GM19372 (cell line): ENCODE measurements at regions not wholly inside any gene's neighbourhood (a gene's known extent, or its start where the extent isn't known, plus 50 kb on each side); places are given as distances from the start of the nearest gene placed in this dataset.

ENCODE experiments used
- ATAC-seq: cut with Tn5 transposase; IDR thresholded peaks from one replicate; pipeline ENCODE4 v1.9.1; 2021; ENCODE audit warnings: mild to moderate bottlenecking, low read depth, moderate library complexity; ENCODE audit not compliant: unreplicated experiment

GRCh38 chr3:177469216-177469615, 271.9 kb upstream of the TBL1XR1 start:
- ATAC-seq, result no peak

DNA sequence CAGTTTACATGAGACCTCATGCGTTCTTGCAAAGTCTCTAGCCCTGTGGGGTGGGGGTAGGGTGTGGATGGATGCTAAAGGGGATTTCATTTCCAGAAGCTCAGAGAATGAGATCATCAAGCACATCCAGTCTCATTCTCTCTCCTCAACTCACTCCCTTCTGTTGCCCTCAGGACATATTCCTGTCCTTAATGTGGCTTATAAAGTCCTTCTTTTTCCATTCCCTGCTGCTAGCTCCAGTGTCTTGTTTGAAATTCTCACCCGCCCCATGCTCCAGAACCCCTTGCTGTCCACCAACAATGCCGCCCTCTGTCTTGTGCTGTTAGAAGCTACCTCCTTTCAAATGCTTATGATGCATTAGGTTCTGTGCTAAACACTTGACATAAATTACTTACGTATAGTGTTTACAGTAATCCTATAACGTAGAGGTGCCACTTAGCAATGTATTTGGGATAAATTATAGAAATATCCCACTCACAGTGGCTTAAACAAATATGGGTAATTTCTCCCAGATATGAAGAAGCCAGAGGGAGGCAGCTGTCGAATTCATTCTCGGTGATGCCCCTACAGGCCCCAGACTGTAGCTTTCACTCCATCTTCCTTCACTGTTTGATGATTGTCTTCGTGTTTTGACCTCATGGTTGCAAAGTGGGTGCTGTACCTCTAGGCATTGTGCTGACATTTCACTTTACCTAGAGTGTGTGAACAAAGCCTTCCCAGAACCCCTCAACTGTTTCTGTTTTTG, 273.1 kb upstream of the TBL1XR1 start:
- no peak for ATAC-seq

GRCh38 chr3:177471733-177472480, 274.6 kb upstream of the TBL1XR1 start:
- no peak for ATAC-seq

DNA sequence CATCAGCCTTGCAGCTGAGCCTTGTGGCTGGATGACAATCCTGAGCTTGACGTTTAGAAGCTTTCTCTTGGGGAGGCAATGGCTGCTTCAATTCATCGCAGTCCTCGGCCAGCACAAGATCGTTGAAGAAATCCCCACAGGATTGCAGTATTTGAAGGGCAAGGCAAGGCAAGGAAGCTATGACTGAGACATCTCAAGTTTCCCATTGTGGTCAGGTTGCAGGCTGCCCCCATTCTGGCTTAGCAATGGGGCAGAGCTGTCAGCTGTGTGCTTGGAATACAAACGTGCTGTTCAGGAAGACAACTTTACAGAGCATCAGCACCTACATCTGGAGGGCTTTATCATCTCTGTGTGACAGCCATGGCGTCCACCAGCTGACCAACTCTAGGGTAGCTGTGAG, 275.9 kb upstream of the TBL1XR1 start:
- no peak for ATAC-seq

DNA sequence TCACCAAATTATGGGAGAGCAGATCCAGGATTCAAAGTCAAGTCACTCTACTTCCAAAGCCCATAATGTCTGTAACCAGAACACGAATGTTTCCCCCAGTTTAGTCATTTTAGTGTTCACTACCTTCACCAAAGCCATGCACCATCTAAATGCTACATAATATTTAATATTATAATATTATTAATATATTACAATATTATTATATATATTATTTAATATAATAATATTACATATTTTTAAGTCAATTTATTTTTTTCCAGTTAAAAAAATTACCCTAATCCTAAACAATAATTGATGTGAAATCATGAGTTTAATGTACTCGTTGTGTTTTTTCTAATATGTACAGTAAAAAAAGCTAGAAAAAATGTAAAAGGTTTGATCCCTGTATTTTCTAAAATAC, 276.6 kb upstream of the TBL1XR1 start:
- no peak for ATAC-seq

DNA sequence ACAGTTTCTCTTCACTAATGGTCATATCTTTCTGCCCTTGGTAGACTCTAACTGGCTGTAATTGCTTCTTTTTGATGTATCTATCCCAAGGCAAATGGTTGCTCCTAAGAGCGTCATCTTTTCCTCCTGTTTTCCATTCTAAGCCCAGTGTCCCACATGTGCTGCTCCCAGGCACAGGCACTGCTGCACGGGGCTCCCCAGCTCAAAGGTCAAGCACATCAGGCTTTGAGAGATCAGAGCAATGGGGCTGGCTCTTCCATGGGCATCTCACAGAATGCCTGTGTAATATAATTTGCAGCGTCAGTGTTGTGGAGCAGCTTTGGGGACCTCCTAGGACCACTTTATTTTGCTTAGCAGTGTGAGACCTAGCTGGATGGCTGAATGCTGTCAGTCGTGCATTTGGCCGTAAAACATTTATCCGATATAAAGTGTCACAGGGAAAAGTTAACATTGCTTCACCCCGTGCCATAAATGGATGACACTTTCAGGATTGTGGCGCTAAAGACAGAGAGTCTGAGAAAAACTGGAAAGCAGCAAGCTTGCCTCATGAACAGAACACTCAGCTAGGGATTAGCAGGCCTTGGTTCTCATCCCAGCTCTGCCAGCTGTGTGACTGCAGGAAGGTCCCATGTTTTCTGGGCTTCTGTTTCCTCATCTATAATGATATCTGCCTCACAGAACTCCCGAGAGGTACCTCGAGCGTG, 277.5 kb upstream of the TBL1XR1 start:
- ATAC-seq, result no peak

- no peak for ATAC-seq
Measured at GRCh38 chr3:177475356-177475665, 278.0 kb upstream of the TBL1XR1 start.

DNA sequence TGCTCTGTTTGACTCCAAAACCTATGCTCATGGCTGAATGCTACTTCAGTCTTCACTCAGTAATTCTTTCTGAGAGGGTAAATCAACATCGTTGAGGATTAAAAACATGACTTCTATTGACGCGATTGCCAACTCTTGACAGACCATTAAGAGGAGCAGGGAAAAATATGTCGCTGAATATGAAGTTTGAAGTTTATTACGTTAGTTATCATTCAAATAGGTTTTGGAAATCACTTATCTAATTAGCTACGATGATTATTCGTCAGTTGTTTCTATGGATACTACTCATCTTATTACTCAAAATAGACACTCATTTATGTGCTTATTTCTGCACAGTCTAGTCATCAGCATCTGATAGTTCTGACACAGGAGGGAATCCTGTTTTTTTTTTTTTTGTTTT, 279.2 kb upstream of the TBL1XR1 start:
- no peak for ATAC-seq

DNA sequence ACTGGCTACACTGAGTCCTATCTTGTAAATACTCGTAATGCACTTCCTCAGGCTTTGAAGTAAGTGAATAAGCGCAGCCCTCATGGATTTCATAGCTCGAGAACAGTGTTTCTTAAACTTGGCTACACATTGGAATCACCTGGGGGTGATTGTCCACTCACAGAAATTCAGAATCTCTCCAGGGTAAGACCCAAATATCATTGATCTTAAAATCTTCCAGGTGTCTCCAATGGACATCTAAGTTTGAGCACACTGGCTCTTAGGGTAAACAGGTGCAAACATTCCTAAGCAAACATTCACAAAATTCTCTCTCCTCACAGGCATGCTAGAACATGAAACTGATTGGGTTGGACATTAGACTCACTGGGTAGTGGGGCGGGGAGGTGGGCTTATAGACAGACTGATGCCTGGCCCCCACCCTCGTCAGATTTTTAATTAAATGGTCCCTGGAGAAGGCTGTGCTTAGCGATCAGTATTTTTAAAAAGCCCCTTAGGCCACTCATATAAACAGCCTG, 279.7 kb upstream of the TBL1XR1 start:
- ATAC-seq, result no peak

- no peak for ATAC-seq
Measured at GRCh38 chr3:177478170-177478867, 281.0 kb upstream of the TBL1XR1 start.

GRCh38 chr3:177479630-177480029, 282.3 kb upstream of the TBL1XR1 start:
- no peak for ATAC-seq

DNA sequence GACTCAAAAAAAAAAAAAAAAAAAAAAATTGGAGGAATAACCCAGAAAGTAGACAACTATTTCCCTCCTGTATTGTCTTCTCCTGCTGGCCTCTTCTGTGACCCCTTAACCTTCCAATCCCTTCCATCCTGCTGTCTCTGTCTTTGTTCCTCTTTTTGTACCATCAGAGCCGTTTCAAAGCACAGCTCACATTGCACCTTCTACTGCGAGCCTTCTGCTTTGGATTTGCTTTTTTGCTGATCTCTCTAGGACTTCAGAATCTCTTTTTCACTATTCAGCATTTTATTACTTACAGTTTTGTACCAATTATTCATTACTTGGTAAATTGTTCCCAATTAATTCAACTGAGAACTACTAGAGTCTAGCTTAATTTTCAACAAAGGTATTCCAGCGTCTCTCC, 284.0 kb upstream of the TBL1XR1 start:
- ATAC-seq, result no peak

- no peak for ATAC-seq
Measured at GRCh38 chr3:177482048-177482691, 284.9 kb upstream of the TBL1XR1 start.

DNA sequence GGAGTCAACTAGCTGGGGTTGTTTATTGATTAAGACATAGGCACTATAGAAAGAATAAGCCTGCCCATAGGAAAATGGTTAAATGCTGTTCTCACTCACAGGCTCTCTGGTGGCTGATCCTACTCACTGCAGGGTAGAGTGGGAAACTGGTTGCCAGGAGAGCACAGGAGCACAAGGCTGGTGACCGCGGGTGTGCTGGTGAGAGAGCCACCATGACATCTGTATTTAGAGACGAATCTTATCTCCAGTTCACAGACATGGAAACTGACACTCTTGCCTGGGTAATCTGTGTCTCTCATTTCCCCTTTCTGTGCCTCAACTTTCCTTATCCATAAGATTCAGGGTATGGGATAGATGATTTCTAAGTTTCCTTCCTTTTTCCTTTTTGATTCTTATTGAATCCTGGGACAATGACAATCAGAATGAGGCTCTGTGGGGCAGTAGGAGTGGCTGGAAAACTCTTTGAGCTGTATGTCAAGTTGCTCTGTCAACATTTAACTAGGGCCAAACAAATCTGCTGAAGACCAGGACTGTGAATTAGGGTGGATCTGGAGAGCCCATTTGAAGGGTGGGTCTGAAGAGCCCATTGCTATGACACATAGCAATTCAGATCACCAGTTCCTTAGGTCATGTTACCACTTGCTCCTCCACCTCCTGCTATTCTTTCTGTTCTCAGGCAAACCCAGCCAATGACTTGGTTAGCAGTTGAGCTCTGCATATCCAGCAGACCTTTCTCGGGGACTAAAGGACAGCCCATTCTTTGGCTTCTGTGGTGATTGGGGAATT, 286.1 kb upstream of the TBL1XR1 start:
- no peak for ATAC-seq

DNA sequence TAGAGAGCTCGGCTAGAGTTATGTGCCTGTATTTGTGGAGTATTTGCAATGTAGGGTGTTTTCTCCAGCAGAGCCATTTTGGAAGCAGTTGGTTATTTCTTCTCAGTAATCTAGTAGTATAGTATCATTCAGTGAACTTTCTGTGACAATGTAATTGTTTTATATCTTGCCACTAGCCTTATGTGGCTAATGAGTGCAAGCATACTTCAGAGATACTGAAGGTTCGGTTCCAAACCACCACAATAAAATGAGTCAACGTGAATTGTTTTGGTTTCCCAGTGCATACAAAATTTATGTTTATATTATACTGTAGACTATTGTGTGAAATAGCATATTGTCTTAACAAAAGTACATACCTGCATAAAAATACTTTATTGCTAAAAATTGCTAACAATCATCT, 286.9 kb upstream of the TBL1XR1 start:
- no peak for ATAC-seq

- ATAC-seq, result no peak
Measured at GRCh38 chr3:177484926-177485325, 287.6 kb upstream of the TBL1XR1 start.

DNA sequence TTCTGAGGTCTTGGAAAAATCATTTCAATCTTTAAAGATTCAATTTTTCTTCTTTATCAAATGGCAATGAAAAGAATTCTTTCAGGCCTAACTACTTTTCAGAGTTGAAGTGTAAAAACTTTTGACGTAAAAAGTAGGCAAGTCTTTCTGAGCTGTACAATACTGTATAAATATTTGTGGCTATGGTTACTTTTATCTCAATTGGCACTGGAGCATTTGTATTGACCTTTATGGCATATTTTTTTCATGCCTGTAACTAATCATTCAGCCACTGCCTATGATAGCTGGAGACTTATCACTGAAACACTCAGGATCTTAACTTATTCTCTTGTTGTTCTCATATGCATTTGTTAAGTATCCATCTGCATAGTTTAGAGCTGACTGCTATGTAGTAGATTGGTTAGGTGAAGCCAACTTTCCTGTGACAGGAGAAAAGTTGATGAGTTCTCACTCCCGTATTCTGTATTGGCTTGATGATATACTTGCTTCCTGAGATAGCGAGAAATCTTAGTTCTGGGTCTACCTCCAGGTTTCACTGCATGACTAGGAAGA, 290.4 kb upstream of the TBL1XR1 start:
- ATAC-seq, result no peak

- ATAC-seq, result no peak
Measured at GRCh38 chr3:177488740-177489139, 291.5 kb upstream of the TBL1XR1 start.

DNA sequence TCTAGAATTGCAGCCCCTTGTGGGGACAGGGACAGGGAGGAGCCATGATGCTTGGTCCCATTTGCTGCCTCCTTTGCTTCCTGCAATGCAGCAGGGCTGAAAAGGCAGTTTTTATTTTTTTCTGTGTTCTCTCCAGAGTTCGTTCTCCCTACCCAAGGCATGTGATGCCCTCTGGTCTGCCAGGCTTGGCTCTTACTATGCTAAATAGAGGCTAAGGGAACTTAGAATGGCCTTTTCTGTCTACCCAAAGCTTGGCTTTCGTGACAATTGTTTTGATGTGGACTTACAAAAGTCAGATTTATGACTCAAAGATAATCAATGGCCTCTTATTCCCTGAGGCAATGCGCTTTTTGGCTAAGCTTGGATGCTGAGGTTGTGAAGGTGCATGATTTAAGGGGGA, 293.3 kb upstream of the TBL1XR1 start:
- ATAC-seq, result no peak
